ENCODE measurements at regions not wholly inside any gene's neighbourhood (a gene's known extent, or its start where the extent isn't known, plus 50 kb on each side); places are given as distances from the start of the nearest gene placed in this dataset.
"Not testable (repeated sequence)": the region's sequence is repeated elsewhere in the genome, so short reads cannot be mapped to it uniquely, and the experiment has no call there.

DNA sequence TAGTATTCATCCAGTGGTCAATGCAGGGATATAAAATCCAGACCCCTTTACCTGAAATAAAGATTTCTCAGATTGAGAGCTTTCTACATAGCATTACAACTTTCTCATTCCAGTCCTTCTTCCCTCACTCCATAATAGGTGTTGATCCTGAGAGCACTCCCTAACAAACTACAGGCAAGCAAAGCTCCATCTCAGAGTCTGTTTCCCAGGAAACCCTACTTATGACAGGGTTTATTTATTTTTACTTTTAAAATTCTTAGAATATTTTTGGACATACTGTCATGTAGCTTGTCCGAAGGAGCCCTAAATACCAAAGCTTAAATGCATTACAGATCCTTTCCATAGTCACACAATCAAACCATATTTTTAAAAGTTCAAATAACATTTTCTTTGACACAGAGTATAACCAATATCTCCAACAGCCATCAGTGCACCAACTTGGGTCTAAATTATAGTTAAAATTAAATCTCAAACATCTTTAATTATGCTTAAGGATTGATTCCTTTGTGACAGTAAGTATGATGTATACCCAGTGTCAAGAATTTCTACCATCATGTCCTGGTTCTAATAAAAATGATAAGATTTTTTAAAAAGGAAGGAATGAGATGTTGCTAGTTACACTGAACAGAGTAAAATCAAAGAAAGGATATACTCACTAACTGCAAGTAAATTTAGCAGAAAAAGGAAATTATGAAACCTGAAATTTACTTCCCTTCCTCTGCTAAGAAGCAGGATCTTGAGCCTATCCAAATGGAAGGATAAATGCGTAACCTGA lies 580.4 kb upstream of the ADGRL3 start:
- no peaks in the 10 kb centered on the region for H3K36me3 Mint-ChIP-seq
- no peaks in the 10 kb centered on the region for H3K27me3 Mint-ChIP-seq
- no peaks in the 10 kb centered on the region for H3K4me1 Mint-ChIP-seq (ENCODE audit: low read depth)
- no peak overlapping the region for H3K27ac Mint-ChIP-seq
- H3K4me3 Mint-ChIP-seq: no peak overlapping the region
- H3K9me3 Mint-ChIP-seq (ENCODE audit: low read depth): peaks cover 15% of the 10 kb centered on the region

GRCh38 chr4:60637976-60638375 lies 562.1 kb upstream of the ADGRL3 start:
- H3K4me3 Mint-ChIP-seq: no peak overlapping the region
- no peak overlapping the region for H3K27ac Mint-ChIP-seq
- no peaks in the 10 kb centered on the region for H3K4me1 Mint-ChIP-seq (ENCODE audit: low read depth)
- no peaks in the 10 kb centered on the region for H3K27me3 Mint-ChIP-seq
- H3K36me3 Mint-ChIP-seq: no peaks in the 10 kb centered on the region
- peaks cover 7% of the 10 kb centered on the region for H3K9me3 Mint-ChIP-seq (ENCODE audit: low read depth)

- Mint-ChIP-seq H3K9me3 (ENCODE audit: low read depth) (peaks cover 9% of the 10 kb centered on the region), H3K4me1 (ENCODE audit: low read depth) (no peaks in the 10 kb centered on the region), H3K36me3 (no peaks in the 10 kb centered on the region), H3K4me3 (no peak overlapping the region), H3K27ac (no peak overlapping the region), H3K27me3 (no peaks in the 10 kb centered on the region)
Measured at GRCh38 chr4:60648774-60649173, 551.4 kb upstream of the ADGRL3 start.

DNA sequence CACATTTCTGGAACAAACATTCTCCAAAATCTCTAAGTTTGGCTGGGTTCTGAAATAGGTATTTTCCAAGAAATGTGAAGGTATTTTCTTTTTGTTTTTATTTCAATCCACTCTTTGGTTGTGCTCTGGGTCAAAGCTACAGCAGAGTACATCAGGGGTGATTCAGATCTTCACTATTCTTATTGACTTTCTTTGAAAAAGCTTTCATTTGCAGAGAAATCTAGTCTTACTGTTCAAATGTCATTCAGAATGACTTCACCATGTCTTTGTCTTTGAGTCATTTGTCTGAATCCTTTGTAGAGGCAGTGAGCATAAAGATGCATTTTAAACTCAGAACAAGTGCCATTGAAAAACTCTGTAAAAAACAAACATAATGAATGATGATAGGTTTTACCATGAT lies 547.2 kb upstream of the ADGRL3 start:
- H3K27ac Mint-ChIP-seq: no peak overlapping the region

GRCh38 chr4:60655356-60655755 lies 544.8 kb upstream of the ADGRL3 start:
- H3K4me1 Mint-ChIP-seq (ENCODE audit: low read depth): no peaks in the 10 kb centered on the region
- H3K4me3 Mint-ChIP-seq: no peak overlapping the region
- peaks cover 9% of the 10 kb centered on the region for H3K9me3 Mint-ChIP-seq (ENCODE audit: low read depth)
- H3K27ac Mint-ChIP-seq: no peak overlapping the region
- H3K27me3 Mint-ChIP-seq: no peaks in the 10 kb centered on the region
- H3K36me3 Mint-ChIP-seq: no peaks in the 10 kb centered on the region

More for the DNA sequence above, 547.2 kb upstream of the ADGRL3 start:
- no peaks in the 10 kb centered on the region for H3K4me1 Mint-ChIP-seq (ENCODE audit: low read depth)
- no peak overlapping the region for H3K4me3 Mint-ChIP-seq
- peaks cover 14% of the 10 kb centered on the region for H3K9me3 Mint-ChIP-seq (ENCODE audit: low read depth)
- H3K36me3 Mint-ChIP-seq: no peaks in the 10 kb centered on the region
- H3K27me3 Mint-ChIP-seq: no peaks in the 10 kb centered on the region

DNA sequence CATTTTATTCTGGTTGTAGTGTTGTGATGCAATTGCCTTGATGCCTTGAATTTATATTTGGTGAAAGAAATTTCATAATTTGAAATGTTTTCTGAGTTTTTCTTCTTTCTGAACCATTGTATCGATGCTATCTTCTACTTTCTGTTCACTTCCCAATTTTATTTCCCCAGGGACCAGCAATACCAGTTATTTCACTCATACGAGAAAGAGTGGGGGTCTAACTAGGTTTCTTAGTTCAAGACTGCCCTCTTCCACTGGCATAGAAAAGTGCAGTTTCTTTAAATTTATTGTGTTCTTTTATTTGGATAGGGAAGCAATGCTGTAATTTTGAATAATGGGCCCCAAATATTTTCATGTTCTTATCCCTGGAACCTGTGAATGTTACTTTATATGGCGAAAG lies 544.0 kb upstream of the ADGRL3 start:
- no peaks in the 10 kb centered on the region for H3K27me3 Mint-ChIP-seq
- no peak overlapping the region for H3K27ac Mint-ChIP-seq
- H3K9me3 Mint-ChIP-seq (ENCODE audit: low read depth): peaks cover 9% of the 10 kb centered on the region
- no peaks in the 10 kb centered on the region for H3K36me3 Mint-ChIP-seq
- no peaks in the 10 kb centered on the region for H3K4me1 Mint-ChIP-seq (ENCODE audit: low read depth)
- H3K4me3 Mint-ChIP-seq: no peak overlapping the region

DNA sequence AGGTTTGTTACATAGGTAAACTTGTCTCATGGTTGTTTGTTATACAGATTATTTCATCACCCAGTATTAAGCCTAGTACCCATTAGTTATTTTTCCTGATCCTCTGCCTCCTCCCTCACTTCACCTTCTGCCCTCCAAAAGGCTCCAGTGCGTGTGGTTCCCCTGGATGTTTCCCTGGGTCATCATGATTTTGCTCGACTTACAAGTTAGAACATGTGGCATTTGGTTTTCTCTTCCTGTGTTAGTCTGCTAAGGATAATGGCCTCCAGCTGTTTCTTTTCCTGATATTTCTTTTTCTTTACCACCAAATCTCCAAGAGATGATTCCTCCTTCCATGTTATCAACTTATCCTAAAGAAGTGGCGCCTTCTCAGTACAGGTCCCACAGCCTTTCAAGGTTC lies 543.1 kb upstream of the ADGRL3 start:
- no peaks in the 10 kb centered on the region for H3K27me3 Mint-ChIP-seq

DNA sequence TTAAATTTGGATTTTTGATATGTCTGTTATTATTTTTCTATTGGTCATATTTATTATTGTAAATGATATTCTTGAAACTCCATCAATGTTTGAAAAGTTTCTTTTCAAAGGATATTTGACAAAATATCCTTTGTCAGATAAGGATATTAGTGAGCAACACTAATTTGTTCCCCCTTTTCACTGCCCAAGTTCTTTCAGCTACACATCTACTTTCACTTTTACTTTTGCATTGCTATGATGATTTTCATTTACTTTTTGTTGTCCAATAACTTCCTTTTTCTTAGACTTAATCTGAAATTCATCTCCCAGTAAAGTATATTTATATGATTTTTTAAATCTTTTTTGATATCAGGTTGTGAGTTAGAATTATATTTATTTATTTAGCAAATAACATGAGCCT lies 542.3 kb upstream of the ADGRL3 start:
- peaks cover 5% of the 10 kb centered on the region for H3K9me3 Mint-ChIP-seq (ENCODE audit: low read depth)
- H3K27ac Mint-ChIP-seq: no peak overlapping the region
- H3K27me3 Mint-ChIP-seq: no peaks in the 10 kb centered on the region
- H3K4me3 Mint-ChIP-seq: no peak overlapping the region
- H3K36me3 Mint-ChIP-seq: no peaks in the 10 kb centered on the region
- H3K4me1 Mint-ChIP-seq (ENCODE audit: low read depth): no peaks in the 10 kb centered on the region

More for the DNA sequence above, 543.1 kb upstream of the ADGRL3 start:
- H3K27ac Mint-ChIP-seq: no peak overlapping the region
- no peak overlapping the region for H3K4me3 Mint-ChIP-seq
- H3K36me3 Mint-ChIP-seq: no peaks in the 10 kb centered on the region
- H3K9me3 Mint-ChIP-seq (ENCODE audit: low read depth): peaks cover 6% of the 10 kb centered on the region
- no peaks in the 10 kb centered on the region for H3K4me1 Mint-ChIP-seq (ENCODE audit: low read depth)

GRCh38 chr4:60663769-60664168 lies 536.4 kb upstream of the ADGRL3 start:
- H3K4me1 Mint-ChIP-seq (ENCODE audit: low read depth): no peaks in the 10 kb centered on the region
- H3K36me3 Mint-ChIP-seq: no peaks in the 10 kb centered on the region
- H3K4me3 Mint-ChIP-seq: no peak overlapping the region
- H3K9me3 Mint-ChIP-seq (ENCODE audit: low read depth): no peaks in the 10 kb centered on the region
- no peaks in the 10 kb centered on the region for H3K27me3 Mint-ChIP-seq
- no peak overlapping the region for H3K27ac Mint-ChIP-seq

GRCh38 chr4:60682901-60683300 lies 517.2 kb upstream of the ADGRL3 start:
- H3K36me3 Mint-ChIP-seq: no peaks in the 10 kb centered on the region
- H3K4me1 Mint-ChIP-seq (ENCODE audit: low read depth): no peaks in the 10 kb centered on the region
- H3K9me3 Mint-ChIP-seq (ENCODE audit: low read depth): no peaks in the 10 kb centered on the region
- no peak overlapping the region for H3K27ac Mint-ChIP-seq
- no peaks in the 10 kb centered on the region for H3K27me3 Mint-ChIP-seq
- H3K4me3 Mint-ChIP-seq: no peak overlapping the region

DNA sequence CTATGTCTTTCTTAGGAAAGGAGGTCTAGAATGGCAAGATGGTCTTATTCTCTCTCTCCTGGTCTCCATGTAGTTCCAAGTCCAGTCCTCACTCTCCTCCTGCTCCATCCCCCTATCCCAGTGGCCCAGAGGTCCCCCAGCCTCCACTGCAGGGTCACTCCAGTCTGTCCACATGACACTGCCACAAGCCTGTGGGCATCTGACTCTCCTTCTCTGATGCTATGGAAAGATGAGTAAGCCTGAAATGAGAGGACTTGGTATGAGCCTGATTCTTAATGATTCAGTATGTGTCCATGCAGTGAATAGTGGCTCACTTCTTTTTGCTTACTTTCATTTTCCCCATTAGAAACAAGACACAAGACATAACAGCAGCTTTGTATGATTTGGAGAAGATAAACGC lies 516.8 kb upstream of the ADGRL3 start:
- Mint-ChIP-seq H3K27ac (no peak overlapping the region), H3K9me3 (ENCODE audit: low read depth) (no peaks in the 10 kb centered on the region), H3K4me1 (ENCODE audit: low read depth) (no peaks in the 10 kb centered on the region), H3K4me3 (no peak overlapping the region), H3K36me3 (no peaks in the 10 kb centered on the region), H3K27me3 (no peaks in the 10 kb centered on the region)

DNA sequence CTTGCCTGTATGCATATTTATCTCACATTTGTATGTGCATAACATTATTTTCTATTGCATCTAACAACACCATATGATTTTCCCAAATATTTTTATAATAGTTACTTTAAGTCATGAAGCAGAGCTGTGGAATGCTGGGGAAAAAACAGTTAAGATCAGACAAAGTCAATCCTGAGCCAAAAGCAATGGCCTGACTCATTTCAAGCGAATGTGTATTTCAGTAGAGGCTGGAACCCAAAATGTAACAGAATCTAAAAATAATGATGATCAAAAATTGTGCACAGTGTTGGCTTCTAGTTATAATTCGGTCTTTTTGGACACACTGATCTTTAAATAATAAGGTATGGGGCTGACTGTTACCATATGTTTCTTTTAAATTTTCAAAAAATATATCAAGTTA lies 516.2 kb upstream of the ADGRL3 start:
- no peaks in the 10 kb centered on the region for H3K4me1 Mint-ChIP-seq (ENCODE audit: low read depth)
- no peaks in the 10 kb centered on the region for H3K27me3 Mint-ChIP-seq
- no peak overlapping the region for H3K27ac Mint-ChIP-seq
- no peaks in the 10 kb centered on the region for H3K36me3 Mint-ChIP-seq
- H3K9me3 Mint-ChIP-seq (ENCODE audit: low read depth): no peaks in the 10 kb centered on the region
- H3K4me3 Mint-ChIP-seq: no peak overlapping the region

GRCh38 chr4:60696062-60696461 lies 504.1 kb upstream of the ADGRL3 start:
- not testable (repeated sequence) for H3K27me3 Mint-ChIP-seq; H3K9me3 Mint-ChIP-seq (ENCODE audit: low read depth); H3K36me3 Mint-ChIP-seq; H3K4me1 Mint-ChIP-seq (ENCODE audit: low read depth); H3K4me3 Mint-ChIP-seq; H3K27ac Mint-ChIP-seq

DNA sequence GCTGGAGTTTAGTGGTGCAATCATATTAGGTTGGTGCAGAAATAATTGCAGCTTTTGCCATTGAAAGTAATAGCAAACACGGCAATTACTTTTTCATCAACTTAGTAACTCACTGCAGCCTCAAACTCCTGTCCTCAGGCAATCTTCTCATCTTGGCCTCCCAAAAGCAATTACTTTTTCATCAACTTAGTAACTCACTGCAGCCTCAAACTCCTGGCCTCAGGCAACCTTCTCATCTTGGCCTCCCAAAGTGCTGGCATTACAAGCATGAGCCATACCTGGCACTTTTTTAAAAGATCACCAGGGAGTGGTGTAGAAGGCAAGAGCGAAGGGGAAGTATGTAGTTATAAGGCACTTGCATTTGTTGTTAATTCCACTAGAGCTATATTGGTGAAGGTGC lies 491.1 kb upstream of the ADGRL3 start:
- H3K27ac Mint-ChIP-seq: no peak overlapping the region
- H3K9me3 Mint-ChIP-seq (ENCODE audit: low read depth): peaks cover 15% of the 10 kb centered on the region
- H3K4me3 Mint-ChIP-seq: no peak overlapping the region
- no peaks in the 10 kb centered on the region for H3K36me3 Mint-ChIP-seq
- H3K27me3 Mint-ChIP-seq: no peaks in the 10 kb centered on the region
- H3K4me1 Mint-ChIP-seq (ENCODE audit: low read depth): no peaks in the 10 kb centered on the region

- no peaks in the 10 kb centered on the region for H3K36me3 Mint-ChIP-seq
- no peaks in the 10 kb centered on the region for H3K27me3 Mint-ChIP-seq
- peaks cover 6% of the 10 kb centered on the region for H3K9me3 Mint-ChIP-seq (ENCODE audit: low read depth)
- no peak overlapping the region for H3K4me3 Mint-ChIP-seq
- H3K27ac Mint-ChIP-seq: no peak overlapping the region
- H3K4me1 Mint-ChIP-seq (ENCODE audit: low read depth): no peaks in the 10 kb centered on the region
Measured at GRCh38 chr4:60718874-60719273, 481.3 kb upstream of the ADGRL3 start.

GRCh38 chr4:60721685-60722084 lies 478.4 kb upstream of the ADGRL3 start:
- no peaks in the 10 kb centered on the region for H3K4me1 Mint-ChIP-seq (ENCODE audit: low read depth)
- no peak overlapping the region for H3K4me3 Mint-ChIP-seq
- no peaks in the 10 kb centered on the region for H3K36me3 Mint-ChIP-seq
- H3K9me3 Mint-ChIP-seq (ENCODE audit: low read depth): peaks cover 10% of the 10 kb centered on the region
- no peak overlapping the region for H3K27ac Mint-ChIP-seq
- H3K27me3 Mint-ChIP-seq: no peaks in the 10 kb centered on the region
